Inferior parietal cortex (tissue), 1 donor: ENCODE measurements at regions not wholly inside any gene's neighbourhood (a gene's known extent, or its start where the extent isn't known, plus 50 kb on each side); places are given as distances from the start of the nearest gene placed in this dataset.

Experiments used
- DNase-seq: peaks from one replicate; pipeline ENCODE4 v3.0.0-alpha.2; 2016; ENCODE audit errors: extremely low spot score

DNA sequence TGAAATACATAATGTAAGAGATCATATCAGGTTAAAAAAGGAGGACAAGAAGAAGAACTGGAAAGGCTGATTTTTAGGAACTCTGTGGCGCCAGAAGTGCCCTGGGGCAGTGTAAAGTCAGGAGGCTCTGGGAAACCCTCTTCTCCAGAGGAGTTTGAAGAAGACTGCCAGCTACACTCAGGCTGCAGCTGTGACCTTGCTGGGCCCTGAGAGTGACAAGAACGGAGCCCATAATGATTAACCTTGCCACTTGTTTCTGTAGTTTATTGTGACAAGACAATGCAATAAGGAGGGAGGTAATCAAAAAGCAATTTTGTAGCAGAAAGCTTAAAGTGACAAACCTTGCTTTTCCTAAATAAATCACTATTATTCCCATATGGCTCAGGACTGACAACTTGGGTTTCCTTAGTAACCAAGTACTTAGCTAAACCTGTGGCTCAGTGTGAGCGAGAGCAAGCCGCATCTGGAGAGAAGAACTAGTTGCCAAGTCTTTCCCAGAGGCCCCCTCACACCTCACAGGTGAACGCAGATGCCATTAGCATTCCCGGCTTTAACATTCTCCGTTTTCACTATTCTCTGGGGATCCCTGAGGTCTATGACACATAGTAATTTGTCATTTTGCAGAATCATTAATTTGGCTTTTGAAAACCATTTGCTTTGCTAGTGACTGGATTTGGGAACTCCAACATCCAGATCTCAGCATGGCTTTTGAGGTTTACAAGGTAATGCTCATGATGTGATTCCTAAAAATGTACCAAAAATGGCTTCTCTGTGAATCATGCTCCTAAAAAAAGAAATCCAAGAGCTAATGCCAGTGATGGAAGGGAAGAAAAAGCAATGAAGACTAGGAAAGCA, 115.9 kb downstream of the OMA1 start:
- DNase-seq, result no peak

- DNase-seq, result no peak
Measured at GRCh38 chr1:58426918-58427317, 119.6 kb downstream of the OMA1 start.

DNA sequence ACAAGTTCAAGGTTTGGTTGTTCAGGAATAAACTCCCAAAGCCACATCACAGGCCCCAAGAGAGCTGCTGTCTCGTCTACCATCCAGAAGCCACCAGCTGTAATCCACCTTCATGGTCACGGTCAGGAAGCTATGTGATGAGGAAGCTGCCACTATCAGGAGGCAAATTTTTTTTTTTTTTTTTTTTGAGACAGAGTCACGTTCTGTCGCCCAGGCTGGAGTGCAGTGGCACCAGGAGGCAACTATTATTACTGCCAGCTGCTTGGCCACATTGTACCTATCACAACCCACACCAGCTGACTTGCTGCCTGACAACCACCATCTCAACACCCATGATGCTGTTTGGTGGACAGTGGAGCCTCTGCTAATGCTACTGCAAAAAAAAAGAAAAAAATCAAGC, 124.1 kb downstream of the OMA1 start:
- DNase-seq, result no peak

DNA sequence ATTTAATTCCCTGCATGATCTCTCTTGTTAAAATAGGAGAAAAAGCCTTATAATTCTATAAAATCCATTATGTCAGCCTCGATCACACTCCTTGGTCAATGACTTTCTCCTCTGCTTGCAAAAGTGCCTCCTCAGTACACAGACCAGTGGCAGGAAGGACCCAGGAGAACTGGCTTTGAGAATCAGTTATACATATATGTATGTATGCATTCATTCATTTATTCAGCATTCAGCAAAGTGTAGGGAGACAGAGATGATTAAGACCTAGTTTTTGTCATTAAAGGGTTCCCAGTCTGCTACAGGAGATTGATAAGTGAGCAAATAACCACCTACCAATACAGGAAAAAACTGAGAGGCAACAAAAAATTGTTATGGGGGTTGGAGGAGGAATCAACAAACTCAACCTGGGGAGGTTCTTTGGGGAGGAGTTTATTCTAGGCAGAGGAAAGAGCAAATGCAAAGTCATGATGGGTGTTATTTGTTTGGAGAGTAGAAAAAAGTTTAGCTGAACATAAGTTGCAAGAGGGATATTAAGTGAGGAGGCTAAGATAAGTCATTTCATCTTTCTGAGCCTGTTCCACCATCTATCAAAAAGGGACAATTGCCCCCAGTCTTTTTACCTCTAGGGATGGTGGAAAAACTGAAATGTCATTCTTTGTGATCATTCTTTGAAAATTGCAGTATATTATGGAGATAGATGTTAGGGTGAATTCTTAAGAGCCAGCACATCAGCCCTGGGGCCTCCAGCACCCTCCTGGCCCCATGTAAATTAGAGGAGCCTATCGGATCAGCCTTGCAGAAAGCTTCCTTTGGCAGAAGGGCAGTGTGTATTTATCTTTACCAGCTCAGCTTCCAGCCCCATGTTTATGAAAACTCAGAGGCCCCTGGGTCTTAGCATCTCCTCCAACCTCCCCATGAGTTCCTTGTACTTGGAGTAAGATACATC, 128.0 kb downstream of the OMA1 start:
- DNase-seq, result no peak

DNA sequence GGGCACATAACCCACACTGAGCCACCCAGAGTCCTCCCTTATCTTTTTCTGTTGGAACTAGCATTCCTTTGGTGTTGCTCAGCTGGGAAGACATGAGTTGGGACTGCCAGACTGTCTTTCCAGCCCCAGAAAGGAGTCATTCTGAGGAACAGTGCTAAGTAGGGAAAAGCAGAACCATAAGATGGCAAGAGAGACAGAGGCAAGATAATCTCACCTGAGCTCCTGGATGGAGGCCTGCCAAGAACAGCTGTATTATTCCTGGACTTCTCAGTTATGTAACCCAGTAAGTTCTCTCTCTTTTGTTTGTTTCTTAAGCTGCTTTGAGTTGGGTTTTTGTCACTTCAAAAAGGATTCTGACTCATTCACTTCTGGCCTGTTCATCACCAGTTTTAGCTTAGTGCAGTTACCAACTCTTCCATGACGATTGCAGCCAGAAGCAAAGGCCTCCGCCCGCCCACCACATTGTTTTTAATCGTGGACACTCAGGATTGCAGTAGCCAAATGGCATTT, 134.4 kb downstream of the OMA1 start:
- DNase-seq, result no peak

DNA sequence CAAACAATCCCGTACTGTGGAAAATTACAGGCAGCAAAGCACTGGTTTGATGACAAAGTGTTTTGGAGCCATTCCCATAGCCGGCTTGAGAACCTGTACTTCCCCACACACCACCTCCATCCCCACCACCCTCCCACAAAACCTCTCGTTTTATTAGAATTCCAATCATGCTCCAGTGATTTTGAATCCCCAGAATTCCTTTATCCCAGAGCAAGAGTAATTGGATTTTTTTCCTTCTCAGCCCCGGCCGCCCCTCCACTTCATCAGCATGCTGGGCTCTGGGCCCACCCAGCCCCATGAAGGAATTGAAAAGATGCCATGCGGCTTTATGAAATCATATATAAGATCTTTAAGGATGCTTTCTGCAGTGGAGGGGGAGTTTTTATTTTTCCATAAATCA, 136.6 kb downstream of the OMA1 start:
- no peak for DNase-seq

- DNase-seq, result no peak
Measured at GRCh38 chr1:58409336-58409735, 137.2 kb downstream of the OMA1 start.

DNA sequence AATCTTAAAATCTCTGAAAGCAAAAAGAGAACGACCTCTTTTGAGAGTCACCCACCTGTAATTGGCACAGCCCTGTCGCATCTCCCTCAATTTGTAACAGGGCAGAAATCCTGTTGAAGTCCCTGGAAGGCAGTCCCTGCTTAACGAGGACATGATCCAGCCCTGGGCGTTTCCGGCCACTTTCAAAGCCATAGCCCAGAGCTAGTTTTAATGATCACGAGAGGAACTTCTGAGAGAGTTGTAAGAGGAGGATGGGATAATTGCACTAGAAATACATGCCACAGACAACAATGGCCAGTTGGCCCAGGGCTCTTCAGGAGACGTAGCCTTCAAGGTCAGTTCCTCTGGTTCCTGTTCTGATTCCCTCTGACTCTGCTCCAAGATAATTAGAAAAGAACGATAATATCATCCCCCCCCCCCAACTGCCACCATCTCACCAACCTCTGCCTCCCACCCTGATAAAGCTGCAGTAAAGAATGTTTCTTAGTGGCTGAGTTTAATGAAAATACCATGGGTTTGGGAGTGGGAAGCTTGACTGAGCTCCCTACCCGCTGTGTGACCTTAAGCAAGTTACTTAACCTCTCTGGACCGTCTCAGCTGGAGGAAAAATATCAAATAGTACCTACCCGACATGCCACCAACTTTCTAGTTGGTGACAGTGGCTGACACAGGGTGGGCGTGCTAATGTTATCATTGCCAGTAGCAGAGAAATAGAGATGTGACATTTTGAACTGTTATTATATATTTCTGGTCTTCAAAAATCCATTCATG, 140.0 kb downstream of the OMA1 start:
- no peak for DNase-seq

GRCh38 chr1:58405660-58406059, 140.9 kb downstream of the OMA1 start:
- no peak for DNase-seq

GRCh38 chr1:58403894-58404293, 142.6 kb downstream of the OMA1 start:
- DNase-seq, result no peak

- DNase-seq, result no peak
Measured at GRCh38 chr1:58402444-58402843, 144.1 kb downstream of the OMA1 start.

DNA sequence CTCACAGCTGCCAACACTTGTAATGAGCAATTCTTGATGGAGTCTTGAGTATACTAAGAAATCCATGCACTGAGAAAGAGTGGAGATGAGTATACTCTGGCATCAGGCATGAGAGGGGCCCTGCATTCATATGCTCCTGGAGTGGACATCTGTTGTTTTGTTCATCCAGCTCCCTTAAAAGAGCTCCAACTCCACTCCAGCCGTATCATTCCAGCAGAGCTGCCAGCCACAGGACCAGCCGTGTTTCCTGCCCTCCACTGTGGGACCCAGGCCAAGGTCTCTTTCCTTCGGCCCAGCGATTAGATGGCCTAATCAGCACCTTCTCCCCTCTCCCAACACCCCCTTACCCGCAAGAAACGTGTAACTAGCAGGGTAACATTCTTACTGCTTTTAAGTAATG, 144.5 kb downstream of the OMA1 start:
- no peak for DNase-seq

GRCh38 chr1:58399176-58399575, 147.3 kb downstream of the OMA1 start:
- no peak for DNase-seq

GRCh38 chr1:58398714-58399113, 147.8 kb downstream of the OMA1 start:
- DNase-seq, result no peak

- DNase-seq, result no peak
Measured at GRCh38 chr1:58397187-58397820, 149.2 kb downstream of the OMA1 start.

GRCh38 chr1:58396150-58396549, 150.4 kb downstream of the OMA1 start:
- DNase-seq, result no peak

DNA sequence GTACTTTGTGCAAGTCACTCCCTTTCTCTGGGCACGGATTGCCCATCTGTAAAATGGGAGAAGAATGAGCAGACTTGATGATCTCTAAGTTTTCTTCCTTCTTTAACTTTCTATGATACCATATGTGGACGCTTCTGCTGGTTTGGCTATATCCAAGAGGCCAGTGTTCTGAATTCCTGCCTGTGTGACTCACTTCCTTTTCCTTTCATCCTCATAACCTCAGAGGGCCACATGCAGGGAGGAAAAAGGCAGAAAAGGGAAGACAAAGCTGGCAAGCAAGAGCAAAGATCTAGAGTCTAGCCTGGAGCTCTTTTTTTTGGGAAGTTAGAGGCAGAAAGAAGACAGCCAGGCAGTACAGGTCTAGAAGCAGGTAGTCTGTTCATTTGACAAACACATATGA, 151.2 kb downstream of the OMA1 start:
- DNase-seq, result no peak

DNA sequence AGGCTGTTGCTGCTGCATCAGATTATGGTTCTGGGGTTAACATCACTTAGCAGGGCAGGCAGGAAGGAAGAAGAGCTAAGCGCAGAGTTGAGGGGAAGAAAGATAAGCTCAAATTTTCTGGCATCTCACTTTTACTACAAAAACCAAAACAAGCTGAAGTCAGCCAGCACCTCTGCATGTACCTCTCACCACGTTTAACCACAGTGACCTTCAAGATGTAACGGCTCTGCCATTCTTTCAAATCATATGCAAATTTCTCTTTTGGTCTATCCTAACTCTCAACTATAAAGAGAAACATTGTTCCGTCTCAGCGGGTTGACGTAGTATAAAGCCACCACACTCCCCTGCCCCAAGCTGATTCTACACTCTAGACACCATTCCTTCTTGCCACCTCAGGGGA, 154.4 kb downstream of the OMA1 start:
- no peak for DNase-seq

- no peak for DNase-seq
Measured at GRCh38 chr1:58391514-58391913, 155.0 kb downstream of the OMA1 start.

GRCh38 chr1:58391056-58391455, 155.5 kb downstream of the OMA1 start:
- no peak for DNase-seq

- DNase-seq, result no peak
Measured at GRCh38 chr1:58390091-58390490, 156.4 kb downstream of the OMA1 start.
